ENCODE measurements at regions not wholly inside any gene's neighbourhood (a gene's known extent, or its start where the extent isn't known, plus 50 kb on each side); places are given as distances from the start of the nearest gene placed in this dataset.

DNA sequence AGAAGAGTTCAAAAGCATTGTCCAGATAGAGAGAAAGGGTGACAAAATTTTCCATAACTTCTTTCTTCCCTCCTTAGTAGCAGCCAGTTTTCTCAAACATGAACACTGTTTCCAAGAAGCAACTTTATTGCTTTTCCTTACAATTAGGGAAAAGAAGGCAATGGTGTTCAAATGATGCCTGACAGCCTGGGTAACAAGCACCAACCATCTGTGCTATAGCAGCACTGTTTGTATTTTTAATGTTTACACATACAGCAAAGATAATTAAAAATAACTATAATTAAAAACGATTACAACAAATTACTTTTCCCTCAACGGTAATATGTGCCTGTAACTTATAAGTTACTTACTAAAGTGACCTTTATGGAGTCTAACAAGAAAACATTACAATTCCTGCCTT lies 450.6 kb upstream of the LMO3 start:
- Mint-ChIP-seq H3K27me3 (ENCODE audit: unreplicated experiment) (no peaks in the 10 kb centered on the region), H3K4me1 (ENCODE audit: low read depth, unreplicated experiment) (no peaks in the 10 kb centered on the region), H3K9me3 (ENCODE audit: low read depth, unreplicated experiment) (no peaks in the 10 kb centered on the region), H3K4me3 (ENCODE audit: low read depth, unreplicated experiment) (no peak overlapping the region), H3K36me3 (ENCODE audit: insufficient read depth, unreplicated experiment) (no peaks in the 10 kb centered on the region), H3K27ac (ENCODE audit: unreplicated experiment) (no peak overlapping the region)
- no TSS peak for BruUV-seq (replicated peaks)
- no peak for DNase-seq
- intact Hi-C loops (cut with micrococcal nuclease; ENCODE audit: unreplicated experiment) = no loop called here
- TF ChIP-seq, protein P1, sequence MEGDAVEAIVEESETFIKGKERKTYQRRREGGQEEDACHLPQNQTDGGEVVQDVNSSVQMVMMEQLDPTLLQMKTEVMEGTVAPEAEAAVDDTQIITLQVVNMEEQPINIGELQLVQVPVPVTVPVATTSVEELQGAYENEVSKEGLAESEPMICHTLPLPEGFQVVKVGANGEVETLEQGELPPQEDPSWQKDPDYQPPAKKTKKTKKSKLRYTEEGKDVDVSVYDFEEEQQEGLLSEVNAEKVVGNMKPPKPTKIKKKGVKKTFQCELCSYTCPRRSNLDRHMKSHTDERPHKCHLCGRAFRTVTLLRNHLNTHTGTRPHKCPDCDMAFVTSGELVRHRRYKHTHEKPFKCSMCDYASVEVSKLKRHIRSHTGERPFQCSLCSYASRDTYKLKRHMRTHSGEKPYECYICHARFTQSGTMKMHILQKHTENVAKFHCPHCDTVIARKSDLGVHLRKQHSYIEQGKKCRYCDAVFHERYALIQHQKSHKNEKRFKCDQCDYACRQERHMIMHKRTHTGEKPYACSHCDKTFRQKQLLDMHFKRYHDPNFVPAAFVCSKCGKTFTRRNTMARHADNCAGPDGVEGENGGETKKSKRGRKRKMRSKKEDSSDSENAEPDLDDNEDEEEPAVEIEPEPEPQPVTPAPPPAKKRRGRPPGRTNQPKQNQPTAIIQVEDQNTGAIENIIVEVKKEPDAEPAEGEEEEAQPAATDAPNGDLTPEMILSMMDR (IDR thresholded peaks at IDR 0.05; ENCODE audit: unreplicated experiment) = no peak
- CTCF ChIA-PET = no interaction called here

DNA sequence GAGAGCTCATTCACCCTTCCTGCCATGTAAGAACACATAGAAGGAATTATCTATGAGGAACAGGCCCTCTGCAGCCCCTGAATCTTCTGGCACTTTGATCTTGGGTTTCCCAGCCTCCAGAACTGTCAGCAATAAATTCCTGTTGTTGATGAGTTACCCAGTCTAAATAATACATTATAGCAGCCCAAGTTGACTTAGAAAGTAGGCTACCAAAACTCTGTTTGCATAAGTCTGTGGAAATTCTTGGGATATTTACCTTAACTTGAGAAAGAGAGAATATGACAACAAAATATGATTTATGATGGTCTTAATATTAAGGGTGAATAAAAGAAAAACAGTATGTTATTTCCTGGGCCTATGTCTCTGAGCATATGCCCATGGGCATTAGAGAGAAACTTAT lies 433.0 kb upstream of the LMO3 start:
- intact Hi-C loops (cut with micrococcal nuclease; ENCODE audit: unreplicated experiment) = no loop called here
- no peaks in the 10 kb centered on the region for H3K9me3 Mint-ChIP-seq (ENCODE audit: low read depth, unreplicated experiment)

GRCh38 chr12:17035372-17035771 lies 429.4 kb upstream of the LMO3 start:
- Mint-ChIP-seq H3K4me3 (ENCODE audit: low read depth, unreplicated experiment) (no peak overlapping the region), H3K4me1 (ENCODE audit: low read depth, unreplicated experiment) (no peaks in the 10 kb centered on the region), H3K9me3 (ENCODE audit: low read depth, unreplicated experiment) (no peaks in the 10 kb centered on the region), H3K36me3 (ENCODE audit: insufficient read depth, unreplicated experiment) (no peaks in the 10 kb centered on the region), H3K27me3 (ENCODE audit: unreplicated experiment) (no peaks in the 10 kb centered on the region), H3K27ac (ENCODE audit: unreplicated experiment) (no peak overlapping the region)
- intact Hi-C loops (cut with micrococcal nuclease; ENCODE audit: unreplicated experiment) = no loop called here
- CTCF ChIA-PET = no interaction called here
- no peak for DNase-seq
- no TSS peak for BruUV-seq (replicated peaks)
- TF ChIP-seq, protein P1 (IDR thresholded peaks at IDR 0.05; ENCODE audit: unreplicated experiment) = no peak

More for the DNA sequence above, 433.0 kb upstream of the LMO3 start:
- no peak for DNase-seq
- Mint-ChIP-seq H3K36me3 (ENCODE audit: insufficient read depth, unreplicated experiment) (no peaks in the 10 kb centered on the region), H3K4me1 (ENCODE audit: low read depth, unreplicated experiment) (no peaks in the 10 kb centered on the region), H3K4me3 (ENCODE audit: low read depth, unreplicated experiment) (no peak overlapping the region), H3K27ac (ENCODE audit: unreplicated experiment) (no peak overlapping the region), H3K27me3 (ENCODE audit: unreplicated experiment) (no peaks in the 10 kb centered on the region)
- TF ChIP-seq, protein P1 (IDR thresholded peaks at IDR 0.05; ENCODE audit: unreplicated experiment) = no peak
- CTCF ChIA-PET = no interaction called here
- BruUV-seq (replicated peaks) = no TSS peak

GRCh38 chr12:17030338-17030737 lies 424.4 kb upstream of the LMO3 start:
- no peaks in the 10 kb centered on the region for H3K9me3 Mint-ChIP-seq (ENCODE audit: low read depth, unreplicated experiment)
- H3K27ac Mint-ChIP-seq (ENCODE audit: unreplicated experiment) = no peak overlapping the region
- no peaks in the 10 kb centered on the region for H3K27me3 Mint-ChIP-seq (ENCODE audit: unreplicated experiment)
- H3K36me3 Mint-ChIP-seq (ENCODE audit: insufficient read depth, unreplicated experiment) = no peaks in the 10 kb centered on the region
- intact Hi-C loops (cut with micrococcal nuclease; ENCODE audit: unreplicated experiment) = no loop called here
- H3K4me3 Mint-ChIP-seq (ENCODE audit: low read depth, unreplicated experiment) = no peak overlapping the region
- no TSS peak for BruUV-seq (replicated peaks)
- CTCF ChIA-PET = no interaction called here
- TF ChIP-seq, protein P1 (IDR thresholded peaks at IDR 0.05; ENCODE audit: unreplicated experiment) = no peak
- no peaks in the 10 kb centered on the region for H3K4me1 Mint-ChIP-seq (ENCODE audit: low read depth, unreplicated experiment)
- DNase-seq = no peak
